CD4-positive, alpha-beta T cell treated with Interleukin-15 for 1 hour (primary cell): ENCODE measurements at regions not wholly inside any gene's neighbourhood (a gene's known extent, or its start where the extent isn't known, plus 50 kb on each side); places are given as distances from the start of the nearest gene placed in this dataset.

Experiments
- DNase-seq: peaks from one replicate; pipeline ENCODE4 v3.0.0-alpha.2; 2020

GRCh38 chr21:43331962-43332828 lies 94.7 kb downstream of the SIK1 start:
- DNase-seq, result no peak

GRCh38 chr21:43331111-43331961 lies 95.6 kb downstream of the SIK1 start:
- DNase-seq, result no peak

GRCh38 chr21:43330306-43330881 lies 96.5 kb downstream of the SIK1 start:
- no peak for DNase-seq

- DNase-seq, result no peak
These were observed 97.1 kb downstream of the SIK1 start for GRCh38 chr21:43329711-43330269.

- no peak for DNase-seq
These were observed 97.8 kb downstream of the SIK1 start for GRCh38 chr21:43328958-43329691.

GRCh38 chr21:43328185-43328957 lies 98.6 kb downstream of the SIK1 start:
- no peak for DNase-seq

GRCh38 chr21:43325968-43326715 lies 100.8 kb downstream of the SIK1 start:
- no peak for DNase-seq

- no peak for DNase-seq
These were observed 101.9 kb downstream of the SIK1 start for GRCh38 chr21:43325036-43325435.

- no peak for DNase-seq
These were observed 102.3 kb downstream of the SIK1 start for GRCh38 chr21:43324596-43324995.

- DNase-seq, result no peak
These were observed 103.5 kb downstream of the SIK1 start for GRCh38 chr21:43323244-43324005.

- DNase-seq, result no peak
These were observed 104.1 kb downstream of the SIK1 start for GRCh38 chr21:43322805-43323204.

GRCh38 chr21:43322311-43322710 lies 104.6 kb downstream of the SIK1 start:
- DNase-seq, result no peak

- no peak for DNase-seq
These were observed 105.3 kb downstream of the SIK1 start for GRCh38 chr21:43321611-43322010.

- no peak for DNase-seq
These were observed 105.8 kb downstream of the SIK1 start for GRCh38 chr21:43321111-43321510.

- no peak for DNase-seq
These were observed 106.4 kb downstream of the SIK1 start for GRCh38 chr21:43320526-43320925.

- no peak for DNase-seq
These were observed 107.8 kb downstream of the SIK1 start for GRCh38 chr21:43318841-43319781.

GRCh38 chr21:43318368-43318767 lies 108.6 kb downstream of the SIK1 start:
- no peak for DNase-seq

GRCh38 chr21:43317959-43318358 lies 109.0 kb downstream of the SIK1 start:
- no peak for DNase-seq

GRCh38 chr21:43317254-43317748 lies 109.6 kb downstream of the SIK1 start:
- no peak for DNase-seq
